Endothelial cell of umbilical vein (primary cell): ENCODE measurements at regions not wholly inside any gene's neighbourhood (a gene's known extent, or its start where the extent isn't known, plus 50 kb on each side); places are given as distances from the start of the nearest gene placed in this dataset.

Experiments used
- BruUV-seq: library from RNA; stranded (reverse); fragments of 400-500 nt; replicated peaks from 2 replicates; lab custom pipeline; 2021; lab: Mats Ljungman, UMichigan
- CTCF ChIA-PET: fragments of 300-600, 350-600 bp; sonication (Branson Sonifier 250); formaldehyde crosslinking; loops from one replicate; lab custom pipeline; 2021; ENCODE audit warnings: antibody characterized with exemption, inconsistent platforms; lab: Charles Lee
- POLR2A ChIA-PET: fragments of 300-600, 350-600 bp; sonication (Branson Sonifier 250); formaldehyde crosslinking; loops from one replicate; lab custom pipeline; 2021; ENCODE audit warnings: antibody characterized with exemption, inconsistent platforms; lab: Charles Lee
- DNase-seq: peaks from one replicate; pipeline ENCODE4 v3.0.0-alpha.2; 2011; ENCODE audit warnings: low read depth, low spot score
- FAIRE-seq: peaks from 2 replicates; lab custom pipeline; 2011; peaks lifted over from hg19 to GRCh38; lab: Jason Lieb, UNC
- H2AFZ ChIP-seq: 2 replicates; pipeline ENCODE4 v1.6.0; 2012; ENCODE audit warnings: low read depth, low read length, control low read depth, inconsistent platforms
- H3K27ac ChIP-seq: 2 replicates; pipeline ENCODE4 v1.5.1; 2011; ENCODE audit warnings: low read depth, mild to moderate bottlenecking, control low read depth, low read length, moderate library complexity; ENCODE audit not compliant: insufficient read depth
- H3K27me3 ChIP-seq, 2 experiments: 2 replicates each; pipeline versions ENCODE4 v1.6.0 to v1.6.1; 2011; ENCODE audit warnings: low read length in 2 of 2, mixed read lengths in 1 of 2; ENCODE audit not compliant: control insufficient read depth in 2 of 2, insufficient read depth in 2 of 2
- H3K36me3 ChIP-seq, 2 experiments: 2 replicates in 1 of 2; 3 replicates in 1 of 2; pipeline ENCODE4 v1.5.1; 2011; ENCODE audit warnings: low read length in 2 of 2, mild to moderate bottlenecking in 1 of 2, moderate library complexity in 1 of 2; ENCODE audit not compliant: control insufficient read depth in 2 of 2, insufficient read depth in 2 of 2; ENCODE audit errors: extremely low read depth in 1 of 2
- H3K4me1 ChIP-seq: 3 replicates; pipeline ENCODE4 v1.5.1; 2011; ENCODE audit warnings: mild to moderate bottlenecking, low read length; ENCODE audit not compliant: control insufficient read depth, insufficient read depth; ENCODE audit errors: extremely low read depth
- H3K4me2 ChIP-seq: 2 replicates; pipeline ENCODE4 v1.6.1; 2011; ENCODE audit warnings: low read length, control low read depth, mixed read lengths; ENCODE audit not compliant: insufficient read depth
- H3K4me3 ChIP-seq, 3 experiments: fragments of 200-600 bp in 1 of 3; sonication (generic), shearing (Covaris generic) in 1 of 3; replicated peaks in 1 of 3; 2 replicates each; pipeline ENCODE4 v1.5.1; 2011 to 2016; ENCODE audit warnings: control low read depth in 3 of 3, low read length in 3 of 3, mild to moderate bottlenecking in 2 of 3, inconsistent platforms in 1 of 3, low read depth in 1 of 3, moderate library complexity in 1 of 3; ENCODE audit not compliant: insufficient read depth in 1 of 3
- H3K79me2 ChIP-seq: 2 replicates; pipeline ENCODE4 v1.6.0; 2012; ENCODE audit warnings: low read length, inconsistent platforms; ENCODE audit not compliant: control insufficient read depth, insufficient read depth
- H3K9ac ChIP-seq: replicated peaks from 2 replicates; pipeline ENCODE3; 2011; ENCODE audit warnings: low read length, control low read depth; ENCODE audit not compliant: insufficient read depth; ENCODE audit errors: extremely low read depth
- H3K9me1 ChIP-seq: replicated peaks from 3 replicates; pipeline ENCODE4 v1.6.0; 2011; ENCODE audit warnings: mild to moderate bottlenecking, low read length; ENCODE audit not compliant: control insufficient read depth, insufficient read depth; ENCODE audit errors: extremely low read depth
- H3K9me3 ChIP-seq: replicated peaks from 2 replicates; pipeline ENCODE4 v1.5.1; 2012; ENCODE audit warnings: low read length, inconsistent platforms; ENCODE audit not compliant: control insufficient read depth, insufficient read depth
- H4K20me1 ChIP-seq: replicated peaks from 2 replicates; pipeline ENCODE3; 2011; ENCODE audit warnings: mild to moderate bottlenecking, low read length; ENCODE audit not compliant: control insufficient read depth, insufficient read depth; ENCODE audit errors: extremely low read depth
- EZH2 ChIP-seq: IDR thresholded peaks from 2 replicates; pipeline ENCODE4 v1.6.1; 2012; ENCODE audit warnings: borderline replicate concordance, low read depth, mild to moderate bottlenecking, moderate library complexity, low read length, inconsistent platforms; ENCODE audit not compliant: severe bottlenecking
- FOS ChIP-seq: IDR thresholded peaks from 2 replicates; pipeline ENCODE4 v1.6.1; 2011; ENCODE audit warnings: mild to moderate bottlenecking, low read length, moderate library complexity, borderline replicate concordance; ENCODE audit not compliant: insufficient read depth
- MYC ChIP-seq: IDR thresholded peaks from one replicate; pipeline ENCODE4 v1.6.1; 2011; ENCODE audit warnings: mild to moderate bottlenecking, low read depth, low read length
- POLR2A ChIP-seq: IDR thresholded peaks from 2 replicates; pipeline ENCODE4 v1.6.1; 2012; ENCODE audit warnings: low read depth, mild to moderate bottlenecking, control low read depth, low read length
- POLR2AphosphoS5 ChIP-seq: IDR thresholded peaks from 2 replicates; pipeline ENCODE4 v1.6.1; 2012; ENCODE audit warnings: low read depth, mild to moderate bottlenecking, control low read depth, low read length, moderate library complexity; ENCODE audit not compliant: insufficient read depth
- dilution Hi-C: fragments of 300-500 bp; cut with MboI; formaldehyde crosslinking; loops from one replicate; pipeline ENCODE4 v1.15.0; 2019; ENCODE audit warnings: low sequenced_read_pairs; ENCODE audit not compliant: extremely low pct_ligation_motif_present
- intact Hi-C: fragments of 100-400 bp; cut with micrococcal nuclease; formaldehyde crosslinking; loops from one replicate; pipeline ENCODE4 v1.10.0; 2022
- TF ChIP-seq, protein P1 (sequence below), 2 donors: IDR thresholded peaks; 1 replicate in 1 of 2; 2 replicates in 1 of 2; pipeline ENCODE4 v1.5.1; 2011; ENCODE audit warnings: low read length in 2 of 2, mild to moderate bottlenecking in 2 of 2, moderate library complexity in 2 of 2, control low read depth in 1 of 2, inconsistent platforms in 1 of 2, low read depth in 1 of 2; ENCODE audit not compliant: insufficient read depth in 1 of 2; ENCODE audit errors: extremely low read depth in 1 of 2
- TF ChIP-seq, protein P2 (sequence below): IDR thresholded peaks from 2 replicates; pipeline ENCODE4 v1.6.1; 2011; ENCODE audit not compliant: insufficient read depth, insufficient read length

DNA sequence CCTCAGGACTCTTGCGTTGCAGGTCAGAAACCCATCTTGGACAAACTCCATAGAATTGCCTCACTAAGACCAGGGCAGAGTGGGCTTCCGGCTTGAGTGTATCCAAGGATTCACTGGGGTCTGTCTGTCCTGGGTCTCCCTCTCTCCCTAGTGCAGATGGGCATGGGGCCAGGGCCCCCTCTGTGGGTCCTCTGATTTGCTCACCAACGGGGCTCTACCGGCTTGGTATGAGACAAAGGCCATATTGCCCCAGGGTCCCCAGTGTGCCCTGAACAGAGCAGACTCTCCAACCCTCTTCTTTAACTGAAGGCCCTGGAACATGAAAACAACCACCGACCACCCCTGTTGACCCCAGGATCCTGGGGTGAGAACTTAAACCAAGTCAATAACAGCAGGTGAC lies 68.2 kb upstream of the CHST15 start:
- peaks cover 0 to 7% of the 10 kb centered on the region in 2 experiments for H3K27me3 ChIP-seq
- no peaks in the 10 kb centered on the region for H4K20me1 ChIP-seq
- no peak for DNase-seq
- ChIA-PET CTCF (no interaction called here), POLR2A (no interaction called here)
- no TSS peak for BruUV-seq
- H3K9me3 ChIP-seq: no peaks in the 10 kb centered on the region
- no peaks in the 10 kb centered on the region for H3K9me1 ChIP-seq
- H3K9ac ChIP-seq: no peak overlapping the region
- no peak overlapping the region for H2AFZ ChIP-seq
- H3K36me3 ChIP-seq: no peaks in the 10 kb centered on the region
- FAIRE-seq: no peak
- no peaks in the 10 kb centered on the region for H3K4me1 ChIP-seq
- dilution Hi-C loops (no loop called here), intact Hi-C loops (no loop called here)
- H3K79me2 ChIP-seq: no peaks in the 10 kb centered on the region
- H3K27ac ChIP-seq: no peak overlapping the region
- no peak overlapping the region for H3K4me3 ChIP-seq
- TF ChIP-seq MYC (no peak), POLR2AphosphoS5 (no peak), FOS (no peak), EZH2 (no peak), POLR2A (no peak)
- TF ChIP-seq, protein P1, sequence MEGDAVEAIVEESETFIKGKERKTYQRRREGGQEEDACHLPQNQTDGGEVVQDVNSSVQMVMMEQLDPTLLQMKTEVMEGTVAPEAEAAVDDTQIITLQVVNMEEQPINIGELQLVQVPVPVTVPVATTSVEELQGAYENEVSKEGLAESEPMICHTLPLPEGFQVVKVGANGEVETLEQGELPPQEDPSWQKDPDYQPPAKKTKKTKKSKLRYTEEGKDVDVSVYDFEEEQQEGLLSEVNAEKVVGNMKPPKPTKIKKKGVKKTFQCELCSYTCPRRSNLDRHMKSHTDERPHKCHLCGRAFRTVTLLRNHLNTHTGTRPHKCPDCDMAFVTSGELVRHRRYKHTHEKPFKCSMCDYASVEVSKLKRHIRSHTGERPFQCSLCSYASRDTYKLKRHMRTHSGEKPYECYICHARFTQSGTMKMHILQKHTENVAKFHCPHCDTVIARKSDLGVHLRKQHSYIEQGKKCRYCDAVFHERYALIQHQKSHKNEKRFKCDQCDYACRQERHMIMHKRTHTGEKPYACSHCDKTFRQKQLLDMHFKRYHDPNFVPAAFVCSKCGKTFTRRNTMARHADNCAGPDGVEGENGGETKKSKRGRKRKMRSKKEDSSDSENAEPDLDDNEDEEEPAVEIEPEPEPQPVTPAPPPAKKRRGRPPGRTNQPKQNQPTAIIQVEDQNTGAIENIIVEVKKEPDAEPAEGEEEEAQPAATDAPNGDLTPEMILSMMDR (IDR thresholded peaks at IDR 0.05; ENCODE audit: extremely low read depth in 1 of 2, insufficient read depth in 1 of 2, low read depth in 1 of 2, low read length in 2 of 2): no peak
- TF ChIP-seq, protein P2, sequence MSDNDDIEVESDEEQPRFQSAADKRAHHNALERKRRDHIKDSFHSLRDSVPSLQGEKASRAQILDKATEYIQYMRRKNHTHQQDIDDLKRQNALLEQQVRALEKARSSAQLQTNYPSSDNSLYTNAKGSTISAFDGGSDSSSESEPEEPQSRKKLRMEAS: no peak
- no peak overlapping the region for H3K4me2 ChIP-seq
